Neural cell (in vitro differentiated cells): ENCODE measurements at regions not wholly inside any gene's neighbourhood (a gene's known extent, or its start where the extent isn't known, plus 50 kb on each side); places are given as distances from the start of the nearest gene placed in this dataset.
"Not testable (repeated sequence)": the region's sequence is repeated elsewhere in the genome, so short reads cannot be mapped to it uniquely, and the experiment has no call there.

Experiments
- H2AFZ ChIP-seq: fragments of 200-600, 300-800 bp; sonication (generic), shearing (Covaris generic); 2 replicates; pipeline ENCODE4 v1.6.0; 2014; ENCODE audit warnings: low read depth, mild to moderate bottlenecking, antibody characterized with exemption, low read length, moderate library complexity
- H3F3A ChIP-seq: fragments of 200-600 bp; shearing (Covaris generic); 2 replicates; pipeline ENCODE4 v1.6.1; 2016; ENCODE audit warnings: mild to moderate bottlenecking, moderate library complexity, mixed read lengths, antibody characterized with exemption, low read length; ENCODE audit not compliant: insufficient read depth, poor library complexity, severe bottlenecking
- H3K27ac ChIP-seq: fragments of 200-600, 300-800 bp; sonication (generic), shearing (Covaris generic); 2 replicates; pipeline ENCODE4 v1.5.1; 2014; ENCODE audit warnings: mild to moderate bottlenecking, low read length, moderate library complexity
- H3K27me3 ChIP-seq: fragments of 300-800, 200-600 bp; sonication (generic), shearing (Covaris generic); 2 replicates; pipeline ENCODE4 v1.6.0; 2014; ENCODE audit warnings: mild to moderate bottlenecking, low read depth, low read length, moderate library complexity; ENCODE audit not compliant: insufficient read depth
- H3K36me3 ChIP-seq: fragments of 300-800, 200-600 bp; sonication (generic), shearing (Covaris generic); 2 replicates; pipeline ENCODE4 v1.5.1; 2014; ENCODE audit warnings: mild to moderate bottlenecking, antibody characterized with exemption, low read length, moderate library complexity; ENCODE audit not compliant: insufficient read depth
- H3K4me2 ChIP-seq: fragments of 300-800, 200-600 bp; sonication (generic), shearing (Covaris generic); 2 replicates; pipeline ENCODE4 v1.6.0; 2014; ENCODE audit warnings: mild to moderate bottlenecking, low read length
- H3K4me3 ChIP-seq: fragments of 300-800, 200-600 bp; sonication (generic), shearing (Covaris generic); 2 replicates; pipeline ENCODE4 v1.5.1; 2014; ENCODE audit warnings: mild to moderate bottlenecking, low read length, moderate library complexity
- H3K79me2 ChIP-seq: fragments of 200-600 bp; shearing (Covaris generic); replicated peaks from 2 replicates; pipeline ENCODE4 v1.6.0; 2014; ENCODE audit warnings: mild to moderate bottlenecking, low read length, moderate library complexity; ENCODE audit not compliant: insufficient read depth
- H3K9ac ChIP-seq: fragments of 300-800, 200-600 bp; sonication (generic), shearing (Covaris generic); 2 replicates; pipeline ENCODE4 v1.6.1; 2016; ENCODE audit warnings: mild to moderate bottlenecking, low read length, mixed read lengths
- H3K9me2 ChIP-seq: fragments of 200-600 bp; shearing (Covaris generic); 2 replicates; pipeline ENCODE4 v1.6.1; 2016; ENCODE audit warnings: mild to moderate bottlenecking, low read length, mixed read lengths; ENCODE audit not compliant: insufficient read depth
- H3K9me3 ChIP-seq: fragments of 200-600, 300-800 bp; sonication (generic), shearing (Covaris generic); 2 replicates; pipeline ENCODE4 v1.6.1; 2016; ENCODE audit warnings: mild to moderate bottlenecking, mixed run types, low read length, moderate library complexity, mixed read lengths
- H4K20me1 ChIP-seq: fragments of 200-600 bp; shearing (Covaris generic); 2 replicates; pipeline ENCODE4 v1.6.1; 2016; ENCODE audit warnings: mild to moderate bottlenecking, mixed run types; ENCODE audit not compliant: insufficient read depth
- CTCF ChIP-seq: fragments of 450-650 bp; IDR thresholded peaks from 2 replicates; pipeline ENCODE4 v1.5.1; 2014; ENCODE audit warnings: antibody characterized with exemption, mild to moderate bottlenecking, moderate library complexity; ENCODE audit not compliant: poor library complexity, severe bottlenecking
- EP300 ChIP-seq: fragments of 450-650 bp; conservative IDR thresholded peaks from 2 replicates; pipeline ENCODE4 v1.6.1; 2014; ENCODE audit warnings: antibody characterized with exemption, mild to moderate bottlenecking, moderate library complexity; ENCODE audit not compliant: poor library complexity, severe bottlenecking
- EZH2 ChIP-seq: fragments of 200-600, 300-800 bp; shearing (Covaris generic), sonication (generic); IDR thresholded peaks from 2 replicates; pipeline ENCODE4 v1.6.1; 2014; ENCODE audit warnings: antibody characterized with exemption, low read length, borderline replicate concordance, mild to moderate bottlenecking; ENCODE audit not compliant: insufficient read depth, poor library complexity, severe bottlenecking
- MXI1 ChIP-seq: fragments of 450-650 bp; conservative IDR thresholded peaks from 2 replicates; pipeline ENCODE4 v1.6.1; 2014; ENCODE audit warnings: antibody characterized with exemption, mild to moderate bottlenecking; ENCODE audit not compliant: poor library complexity, severe bottlenecking
- POLR2AphosphoS5 ChIP-seq: IDR thresholded peaks from 2 replicates; pipeline ENCODE4 v1.6.1; 2012
- RAD21 ChIP-seq: fragments of 450-650 bp; conservative IDR thresholded peaks from 2 replicates; pipeline ENCODE4 v1.6.1; 2014; ENCODE audit warnings: antibody characterized with exemption, mild to moderate bottlenecking, moderate library complexity
- SMC3 ChIP-seq: fragments of 450-650 bp; conservative IDR thresholded peaks from 2 replicates; pipeline ENCODE4 v1.6.1; 2014; ENCODE audit warnings: antibody characterized with exemption, mild to moderate bottlenecking, moderate library complexity; ENCODE audit not compliant: poor library complexity
- TAF1 ChIP-seq: IDR thresholded peaks from 2 replicates; pipeline ENCODE4 v1.6.1; 2012; ENCODE audit warnings: low read depth
- TF ChIP-seq, protein P1 (sequence below): IDR thresholded peaks from 2 replicates; pipeline ENCODE4 v1.6.1; 2012; ENCODE audit warnings: borderline replicate concordance

DNA sequence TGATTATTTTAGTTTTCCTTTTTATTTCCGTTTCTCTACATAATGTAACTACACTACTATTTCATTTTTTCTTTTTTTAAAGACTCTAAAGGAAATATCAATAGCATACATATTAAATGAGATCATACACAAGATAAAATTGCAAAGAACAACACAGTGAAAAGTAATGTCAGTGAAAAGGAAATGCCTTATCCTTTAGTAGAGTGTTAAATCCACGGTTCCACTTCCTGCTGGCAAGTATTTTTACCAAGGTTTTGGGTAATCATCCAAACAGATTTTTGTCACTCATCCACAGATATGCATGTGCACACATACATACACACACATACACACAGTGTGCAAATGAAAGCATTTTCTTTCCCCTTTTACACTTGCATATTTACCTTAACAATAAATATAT, 548.9 kb downstream of the PPP4R3C start:
- Histone ChIP-seq H3K4me2 (no peak overlapping the region), H3K27ac (no peak overlapping the region), H3K4me3 (no peak overlapping the region), H4K20me1 (no peaks in the 10 kb centered on the region), H3K36me3 (no peaks in the 10 kb centered on the region), H3K9ac (no peak overlapping the region), H3K27me3 (no peaks in the 10 kb centered on the region), H3F3A (no peaks in the 10 kb centered on the region), H3K9me3 (no peaks in the 10 kb centered on the region), H3K9me2 (no peaks in the 10 kb centered on the region), H3K79me2 (no peaks in the 10 kb centered on the region), H2AFZ (no peak overlapping the region)
- TF ChIP-seq CTCF: no peak
- TF ChIP-seq RAD21: no peak
- TF ChIP-seq EZH2: no peak
- TF ChIP-seq EP300: no peak

DNA sequence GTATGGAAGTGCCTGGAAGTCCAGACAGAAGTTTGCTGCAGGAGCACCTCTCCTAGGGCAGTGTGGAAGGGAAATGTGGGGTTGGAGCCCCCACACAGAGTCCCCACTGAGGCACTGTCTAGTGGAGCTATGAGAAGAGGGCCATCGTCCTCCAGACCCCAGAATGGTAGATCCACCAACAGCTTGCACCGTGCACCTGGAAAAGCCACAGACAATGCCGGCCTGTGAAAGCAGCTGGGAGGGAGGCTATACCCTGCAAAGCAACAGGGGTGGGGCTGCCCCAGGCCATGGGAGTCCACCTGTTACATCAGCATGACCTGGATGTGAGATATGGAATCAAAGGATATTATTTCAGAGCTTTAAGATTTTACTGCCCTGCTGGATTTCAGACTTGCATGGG, 551.4 kb downstream of the PPP4R3C start:
- not testable (repeated sequence) for H2AFZ ChIP-seq, H3K9me2 ChIP-seq, H3K4me3 ChIP-seq, H4K20me1 ChIP-seq, H3K9ac ChIP-seq, H3K79me2 ChIP-seq, H3K27me3 ChIP-seq, H3K27ac ChIP-seq, H3K36me3 ChIP-seq, H3K9me3 ChIP-seq, H3K4me2 ChIP-seq, H3F3A ChIP-seq

DNA sequence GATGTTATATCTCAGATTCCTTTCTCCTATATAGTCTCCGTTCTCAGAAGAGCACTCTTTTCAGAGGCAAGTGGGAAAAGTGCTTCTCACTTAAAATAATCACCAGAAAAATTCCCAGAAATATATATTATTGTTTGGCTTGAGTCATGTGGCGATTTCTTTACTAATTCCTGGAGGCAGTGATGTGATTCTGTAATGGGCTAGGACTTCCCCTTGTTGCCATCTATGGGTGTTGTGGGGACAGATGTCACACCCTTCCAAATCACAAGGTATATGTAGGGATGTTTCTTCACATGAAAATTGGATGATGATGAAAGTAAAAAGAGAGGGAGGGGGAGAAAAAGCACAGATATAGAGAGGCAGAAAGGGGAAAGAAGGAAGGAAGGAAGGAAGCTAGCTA, 553.4 kb downstream of the PPP4R3C start:
- Histone ChIP-seq H3K4me3 (no peak overlapping the region), H3K9me2 (no peaks in the 10 kb centered on the region), H3F3A (no peaks in the 10 kb centered on the region), H3K9me3 (no peaks in the 10 kb centered on the region), H3K36me3 (no peaks in the 10 kb centered on the region), H3K27me3 (no peaks in the 10 kb centered on the region), H4K20me1 (no peaks in the 10 kb centered on the region), H3K27ac (no peak overlapping the region), H3K4me2 (no peak overlapping the region), H3K9ac (no peak overlapping the region), H3K79me2 (no peaks in the 10 kb centered on the region), H2AFZ (no peak overlapping the region)
- no peak for TF ChIP-seq TAF1
- TF ChIP-seq, protein P1, sequence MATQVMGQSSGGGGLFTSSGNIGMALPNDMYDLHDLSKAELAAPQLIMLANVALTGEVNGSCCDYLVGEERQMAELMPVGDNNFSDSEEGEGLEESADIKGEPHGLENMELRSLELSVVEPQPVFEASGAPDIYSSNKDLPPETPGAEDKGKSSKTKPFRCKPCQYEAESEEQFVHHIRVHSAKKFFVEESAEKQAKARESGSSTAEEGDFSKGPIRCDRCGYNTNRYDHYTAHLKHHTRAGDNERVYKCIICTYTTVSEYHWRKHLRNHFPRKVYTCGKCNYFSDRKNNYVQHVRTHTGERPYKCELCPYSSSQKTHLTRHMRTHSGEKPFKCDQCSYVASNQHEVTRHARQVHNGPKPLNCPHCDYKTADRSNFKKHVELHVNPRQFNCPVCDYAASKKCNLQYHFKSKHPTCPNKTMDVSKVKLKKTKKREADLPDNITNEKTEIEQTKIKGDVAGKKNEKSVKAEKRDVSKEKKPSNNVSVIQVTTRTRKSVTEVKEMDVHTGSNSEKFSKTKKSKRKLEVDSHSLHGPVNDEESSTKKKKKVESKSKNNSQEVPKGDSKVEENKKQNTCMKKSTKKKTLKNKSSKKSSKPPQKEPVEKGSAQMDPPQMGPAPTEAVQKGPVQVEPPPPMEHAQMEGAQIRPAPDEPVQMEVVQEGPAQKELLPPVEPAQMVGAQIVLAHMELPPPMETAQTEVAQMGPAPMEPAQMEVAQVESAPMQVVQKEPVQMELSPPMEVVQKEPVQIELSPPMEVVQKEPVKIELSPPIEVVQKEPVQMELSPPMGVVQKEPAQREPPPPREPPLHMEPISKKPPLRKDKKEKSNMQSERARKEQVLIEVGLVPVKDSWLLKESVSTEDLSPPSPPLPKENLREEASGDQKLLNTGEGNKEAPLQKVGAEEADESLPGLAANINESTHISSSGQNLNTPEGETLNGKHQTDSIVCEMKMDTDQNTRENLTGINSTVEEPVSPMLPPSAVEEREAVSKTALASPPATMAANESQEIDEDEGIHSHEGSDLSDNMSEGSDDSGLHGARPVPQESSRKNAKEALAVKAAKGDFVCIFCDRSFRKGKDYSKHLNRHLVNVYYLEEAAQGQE: no peak
- no peak for TF ChIP-seq CTCF
- TF ChIP-seq EZH2: no peak
- TF ChIP-seq MXI1: no peak
- TF ChIP-seq SMC3: no peak
- TF ChIP-seq EP300: no peak
- no peak for TF ChIP-seq RAD21
- no peak for TF ChIP-seq POLR2AphosphoS5
